ENCODE measurements at regions not wholly inside any gene's neighbourhood (a gene's known extent, or its start where the extent isn't known, plus 50 kb on each side); places are given as distances from the start of the nearest gene placed in this dataset.
A peak's percentile ranks its signal among the peaks of the same experiment; 100 is the strongest.

DNA sequence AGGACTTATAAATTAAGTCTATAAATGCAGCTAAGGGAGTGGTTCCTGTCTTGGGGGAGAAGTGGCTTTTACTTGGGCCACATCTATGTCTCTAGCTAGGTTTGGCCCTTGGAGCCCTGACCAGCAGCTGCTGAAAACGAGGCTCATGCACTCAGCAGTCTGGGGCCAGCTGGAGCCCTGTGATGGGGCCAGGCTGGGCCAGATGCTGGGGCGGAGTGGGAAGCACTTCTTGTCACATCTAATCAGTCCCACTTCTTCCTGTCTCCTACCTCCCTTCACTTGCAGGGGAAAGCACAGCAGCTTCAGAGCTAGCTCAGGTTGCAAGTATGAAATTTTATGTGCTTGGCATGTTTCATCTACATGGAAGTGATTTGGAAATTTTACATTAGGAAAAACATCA, 209.9 kb upstream of the ROPN1 start:
- DNase-seq: no peak

DNA sequence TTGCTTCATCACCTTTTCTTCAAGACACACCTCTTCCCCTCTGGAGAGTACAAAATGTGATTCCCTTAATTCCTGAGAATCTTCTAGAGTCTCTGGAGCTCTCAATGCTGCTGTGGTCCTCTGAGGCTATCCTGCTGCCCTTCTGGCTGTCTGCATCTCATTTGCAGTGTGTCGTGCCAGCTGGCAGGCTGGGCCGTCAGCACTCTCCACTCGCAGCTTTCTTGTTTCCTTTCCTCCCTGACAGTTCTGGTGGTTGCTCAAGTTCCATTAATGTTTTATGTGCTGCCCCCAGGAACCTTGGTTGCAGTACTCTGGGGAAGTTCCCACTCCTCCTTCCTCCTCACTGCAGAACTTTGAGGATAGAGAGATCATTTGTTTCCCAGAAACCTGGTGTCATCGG, 210.8 kb upstream of the ROPN1 start:
- DNase-seq: no peak

DNA sequence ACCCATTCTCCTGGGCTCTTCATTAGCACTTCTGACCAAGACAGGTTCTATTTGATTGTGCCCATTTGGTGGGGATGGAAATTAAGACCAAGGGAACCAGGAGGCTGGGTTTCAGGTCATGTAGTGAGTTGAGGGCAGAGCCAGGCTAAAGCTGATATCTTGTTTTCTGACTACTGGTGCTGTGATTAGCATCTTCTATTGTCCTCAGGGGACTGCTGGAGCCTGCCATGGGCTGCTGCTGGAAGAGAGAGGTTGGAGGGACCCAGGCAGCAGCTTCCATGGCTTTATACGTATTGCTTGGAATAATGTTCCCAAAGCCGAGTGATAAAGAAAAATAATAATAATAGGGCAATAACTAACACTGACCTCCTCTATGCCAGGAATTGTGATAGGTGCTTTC, 211.4 kb upstream of the ROPN1 start:
- DNase-seq: no peak

- no peak for DNase-seq
These were observed 214.5 kb upstream of the ROPN1 start for GRCh38 chr3:124206225-124207055.

- no peak for DNase-seq
These were observed 215.2 kb upstream of the ROPN1 start for GRCh38 chr3:124207077-124207476.

DNA sequence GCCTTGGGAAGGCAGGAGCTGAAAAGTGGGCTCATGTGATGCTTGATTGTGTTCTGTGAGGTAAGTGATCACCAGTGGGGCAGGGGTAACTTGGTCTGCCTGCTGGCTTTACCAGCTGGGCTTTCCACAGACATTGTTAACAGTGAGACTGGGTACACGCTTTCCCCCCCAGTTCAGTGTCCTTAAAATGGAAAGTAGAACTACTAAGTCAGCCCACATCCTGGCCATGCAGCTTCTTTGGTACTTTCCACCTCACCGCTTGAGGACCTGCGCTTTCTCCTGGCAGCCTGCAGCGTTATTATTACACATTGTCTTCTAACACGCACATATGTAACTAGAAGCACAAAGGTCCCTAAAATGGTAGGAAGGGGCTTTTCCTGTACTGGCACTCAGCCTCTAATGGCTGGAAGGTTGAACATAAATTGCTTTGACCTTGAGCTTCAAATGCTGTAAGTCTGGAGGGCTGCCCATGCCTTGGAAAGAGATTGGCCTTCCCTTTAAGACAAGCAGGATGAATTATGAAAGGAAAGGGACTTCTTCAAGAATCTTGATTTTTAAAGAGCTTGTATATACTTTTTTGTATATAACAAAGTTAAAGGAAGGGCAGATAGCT, 216.1 kb upstream of the ROPN1 start:
- DNase-seq: no peak

- DNase-seq: no peak
These were observed 217.5 kb upstream of the ROPN1 start for GRCh38 chr3:124209426-124209825.

DNA sequence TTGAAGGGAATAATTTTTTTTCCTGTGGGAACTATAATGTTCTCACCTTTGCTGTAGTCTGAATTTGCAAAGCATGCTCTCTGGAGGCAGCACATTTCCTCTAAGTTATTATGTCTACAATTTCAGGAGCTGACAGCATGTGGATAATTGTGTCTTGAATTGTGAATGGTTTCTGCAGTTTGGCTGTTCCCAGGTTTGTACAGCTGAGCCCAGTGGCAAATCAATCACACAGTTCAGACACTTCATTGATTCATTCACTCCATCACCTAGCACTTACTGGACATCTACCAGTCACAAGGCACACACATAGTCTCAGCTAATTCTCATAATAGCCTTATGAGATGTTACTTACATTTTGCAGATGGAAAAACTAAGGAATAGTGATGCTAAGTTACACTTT, 219.0 kb upstream of the ROPN1 start:
- no peak for DNase-seq

GRCh38 chr3:124213641-124214040, 221.7 kb upstream of the ROPN1 start:
- no peak for DNase-seq

- no peak for DNase-seq
These were observed 225.6 kb upstream of the ROPN1 start for GRCh38 chr3:124217542-124217941.

- no peak for DNase-seq
These were observed 229.5 kb upstream of the ROPN1 start for GRCh38 chr3:124221422-124221821.

DNA sequence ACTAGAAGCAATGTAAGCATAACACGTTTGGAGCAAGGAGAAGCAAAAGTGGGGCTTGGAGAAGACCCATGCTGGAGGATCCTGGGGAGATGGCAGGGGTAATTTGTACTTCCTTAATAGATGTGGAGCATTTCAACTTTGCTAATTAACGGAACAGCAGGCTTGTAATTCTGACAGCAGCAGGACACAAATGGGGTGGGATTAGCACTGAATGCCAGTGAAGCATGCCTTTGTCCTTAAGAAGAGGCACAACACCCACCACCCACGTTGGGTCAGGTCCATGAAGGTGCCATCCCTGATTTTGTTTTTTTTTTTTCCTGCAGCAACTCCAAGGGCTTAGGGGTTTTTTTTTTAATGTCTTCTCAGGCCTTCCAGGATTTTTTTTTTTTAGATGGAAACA, 231.9 kb upstream of the ROPN1 start:
- DNase-seq: no peak

DNA sequence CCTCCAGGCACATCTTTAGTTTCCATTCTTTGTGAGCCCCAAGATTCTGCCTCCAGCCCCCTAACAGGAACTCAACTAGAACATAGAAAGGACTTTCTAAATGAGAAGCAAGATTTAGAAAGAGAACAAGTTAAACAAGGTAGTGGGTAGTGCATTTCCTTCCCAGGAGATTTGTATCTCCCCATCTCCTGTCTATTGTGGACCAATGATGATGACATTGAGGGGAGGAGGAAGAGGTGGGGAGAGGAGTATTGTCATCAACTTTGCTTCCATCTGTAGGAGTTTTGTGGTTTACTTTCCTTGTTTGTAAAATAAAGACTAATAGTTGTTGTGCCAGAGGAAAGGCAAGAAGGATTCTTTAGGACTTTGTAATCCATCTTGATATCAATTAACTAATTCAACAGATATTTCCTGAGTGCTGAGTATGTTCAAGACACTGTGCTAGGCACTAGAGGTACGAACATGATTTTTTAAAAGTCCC, 235.3 kb upstream of the ROPN1 start:
- DNase-seq: no peak

- DNase-seq: no peak
These were observed 237.5 kb upstream of the ROPN1 start for GRCh38 chr3:124229420-124229819.

- DNase-seq: no peak
These were observed 237.9 kb upstream of the ROPN1 start for GRCh38 chr3:124229836-124230235.

- no peak for DNase-seq
These were observed 238.5 kb upstream of the ROPN1 start for GRCh38 chr3:124230432-124230831.

- DNase-seq: no peak
These were observed 239.1 kb upstream of the ROPN1 start for GRCh38 chr3:124230998-124231397.

DNA sequence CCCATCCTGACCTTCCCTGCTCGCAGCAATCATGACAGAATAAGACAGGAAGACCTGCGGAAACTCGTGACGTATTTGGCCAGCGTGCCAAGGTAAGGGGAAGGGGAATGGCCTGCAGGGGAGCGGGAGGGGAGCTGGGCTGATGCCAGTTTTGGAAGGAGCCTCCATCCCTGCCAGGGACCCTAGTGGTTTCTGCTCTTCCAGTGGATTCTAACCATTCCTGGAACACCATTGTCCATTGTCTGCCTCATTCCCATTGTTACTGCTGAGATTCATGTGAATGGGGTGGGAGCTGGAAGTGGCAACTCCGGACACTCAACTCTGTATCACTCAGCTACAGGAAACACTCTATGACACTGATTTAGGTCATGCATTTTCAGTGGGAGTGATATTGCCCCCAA, 242.9 kb upstream of the ROPN1 start:
- no peak for DNase-seq

- no peak for DNase-seq
These were observed 243.5 kb upstream of the ROPN1 start for GRCh38 chr3:124235446-124235845.

GRCh38 chr3:124243177-124243859, 251.4 kb upstream of the ROPN1 start:
- DNase-seq: no peak

DNA sequence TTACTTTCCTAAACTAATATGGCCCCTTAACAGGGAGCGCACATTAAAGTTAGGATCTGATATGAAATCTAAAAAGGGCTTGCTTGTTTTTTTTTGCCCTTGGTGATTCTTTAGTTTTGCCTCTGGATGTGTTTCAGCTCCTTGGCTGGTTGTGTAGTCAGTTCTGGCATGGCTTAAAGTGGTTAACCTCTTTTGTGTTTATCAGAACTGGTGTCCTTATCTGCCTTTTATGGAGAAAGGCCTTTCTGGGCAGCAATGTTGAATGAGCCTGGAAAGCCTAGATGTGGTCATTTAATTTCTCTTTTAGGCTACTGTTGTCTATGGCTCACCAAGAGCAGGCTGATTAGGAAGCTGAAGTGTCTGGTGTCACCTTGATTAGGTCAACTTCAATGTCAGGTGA, 254.5 kb upstream of the ROPN1 start:
- DNase-seq: no peak

DNA sequence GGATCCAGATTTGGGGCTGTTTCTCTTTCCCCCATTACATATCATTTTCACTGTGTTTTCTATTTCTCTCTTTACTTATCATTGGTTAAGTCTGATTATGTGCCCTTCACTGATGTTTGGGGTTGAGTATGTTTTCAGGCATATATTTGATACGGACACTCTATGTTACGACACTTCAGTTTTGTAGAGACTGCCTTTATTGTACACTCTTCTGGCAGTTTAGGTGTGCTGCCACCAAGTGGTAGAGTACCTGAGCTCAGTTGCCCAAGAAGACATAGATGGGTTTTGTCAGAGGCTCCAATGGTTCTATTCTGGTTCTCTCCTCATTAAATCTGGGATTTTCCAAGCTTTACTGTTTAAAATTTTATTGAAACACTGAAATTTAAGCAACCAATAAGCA, 255.0 kb upstream of the ROPN1 start:
- DNase-seq: peak; percentile 72

- no peak for DNase-seq
These were observed 256.6 kb upstream of the ROPN1 start for GRCh38 chr3:124248471-124249028.

- no peak for DNase-seq
These were observed 257.1 kb upstream of the ROPN1 start for GRCh38 chr3:124249038-124249437.

Data from NCI-H1105 treated with DMSO at 0.1 percent for 48 hours (cell line).